GM19035 (cell line): ENCODE measurements at regions not wholly inside any gene's neighbourhood (a gene's known extent, or its start where the extent isn't known, plus 50 kb on each side); places are given as distances from the start of the nearest gene placed in this dataset.

Experiments used
- ATAC-seq: cut with Tn5 transposase; IDR thresholded peaks from one replicate; pipeline ENCODE4 v1.9.1; 2021; ENCODE audit not compliant: unreplicated experiment

GRCh38 chr7:17725821-17726220 lies 214.5 kb downstream of the SNX13 start:
- no peak for ATAC-seq

GRCh38 chr7:17732083-17732482 lies 208.2 kb downstream of the SNX13 start:
- ATAC-seq = no peak
